ENCODE measurements at regions not wholly inside any gene's neighbourhood (a gene's known extent, or its start where the extent isn't known, plus 50 kb on each side); places are given as distances from the start of the nearest gene placed in this dataset.

DNA sequence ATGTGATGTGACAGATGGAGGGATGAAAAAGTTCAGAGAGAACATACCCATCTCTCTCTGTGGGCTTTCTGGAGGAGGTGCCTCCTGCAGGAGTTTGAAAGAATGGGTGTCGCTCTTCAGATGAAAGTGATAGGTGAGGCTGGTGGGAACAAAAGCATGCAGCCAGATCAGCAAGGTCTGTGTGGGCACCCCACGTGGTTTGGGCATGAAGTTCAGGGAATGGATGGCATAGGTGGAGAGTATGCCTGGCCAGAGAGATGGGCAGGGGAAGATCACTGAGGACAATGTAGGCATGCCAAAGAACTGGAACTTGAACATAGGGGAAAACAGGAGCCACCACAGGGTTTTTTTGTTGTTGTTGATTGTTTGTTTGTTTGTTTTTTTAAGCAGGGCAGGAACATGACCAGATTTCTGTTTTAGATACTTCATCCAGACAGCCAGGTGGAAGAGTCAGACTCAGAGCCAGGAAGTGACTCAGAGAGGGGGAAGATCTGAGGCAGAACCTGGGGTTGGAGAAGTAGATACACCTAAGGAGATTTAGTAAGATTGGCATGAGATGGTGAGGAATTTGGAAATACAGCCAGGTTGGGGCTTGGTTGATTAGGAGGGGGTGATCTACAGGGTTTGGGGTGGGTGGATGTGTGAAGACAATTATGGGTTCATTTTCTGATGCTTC lies 64.8 kb upstream of the CLSTN2 start:
- TF ChIP-seq, protein P1, sequence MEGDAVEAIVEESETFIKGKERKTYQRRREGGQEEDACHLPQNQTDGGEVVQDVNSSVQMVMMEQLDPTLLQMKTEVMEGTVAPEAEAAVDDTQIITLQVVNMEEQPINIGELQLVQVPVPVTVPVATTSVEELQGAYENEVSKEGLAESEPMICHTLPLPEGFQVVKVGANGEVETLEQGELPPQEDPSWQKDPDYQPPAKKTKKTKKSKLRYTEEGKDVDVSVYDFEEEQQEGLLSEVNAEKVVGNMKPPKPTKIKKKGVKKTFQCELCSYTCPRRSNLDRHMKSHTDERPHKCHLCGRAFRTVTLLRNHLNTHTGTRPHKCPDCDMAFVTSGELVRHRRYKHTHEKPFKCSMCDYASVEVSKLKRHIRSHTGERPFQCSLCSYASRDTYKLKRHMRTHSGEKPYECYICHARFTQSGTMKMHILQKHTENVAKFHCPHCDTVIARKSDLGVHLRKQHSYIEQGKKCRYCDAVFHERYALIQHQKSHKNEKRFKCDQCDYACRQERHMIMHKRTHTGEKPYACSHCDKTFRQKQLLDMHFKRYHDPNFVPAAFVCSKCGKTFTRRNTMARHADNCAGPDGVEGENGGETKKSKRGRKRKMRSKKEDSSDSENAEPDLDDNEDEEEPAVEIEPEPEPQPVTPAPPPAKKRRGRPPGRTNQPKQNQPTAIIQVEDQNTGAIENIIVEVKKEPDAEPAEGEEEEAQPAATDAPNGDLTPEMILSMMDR (conservative IDR thresholded peaks at IDR 0.05) = no peak
- no peak overlapping the region for H3K27ac ChIP-seq

DNA sequence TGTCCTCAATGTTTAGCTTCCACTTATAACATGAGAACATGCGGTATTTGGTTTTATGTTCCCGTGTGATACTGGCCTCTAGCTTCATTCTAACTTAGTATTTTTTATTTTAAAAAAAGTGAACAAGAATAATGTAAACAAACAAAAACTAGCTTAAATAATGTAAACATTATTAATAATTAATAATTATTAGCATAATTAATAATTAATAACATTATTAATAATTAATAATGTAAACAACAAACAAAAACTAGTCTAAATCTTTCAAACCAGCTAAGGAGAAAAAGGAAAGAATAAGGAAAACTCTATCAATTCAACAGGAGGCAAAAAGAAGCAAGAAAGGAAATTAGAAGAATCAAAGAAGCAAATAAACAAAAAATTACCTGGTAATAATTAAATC lies 66.2 kb upstream of the CLSTN2 start:
- TF ChIP-seq, protein P1 (conservative IDR thresholded peaks at IDR 0.05) = no peak
- no peak overlapping the region for H3K27ac ChIP-seq

DNA sequence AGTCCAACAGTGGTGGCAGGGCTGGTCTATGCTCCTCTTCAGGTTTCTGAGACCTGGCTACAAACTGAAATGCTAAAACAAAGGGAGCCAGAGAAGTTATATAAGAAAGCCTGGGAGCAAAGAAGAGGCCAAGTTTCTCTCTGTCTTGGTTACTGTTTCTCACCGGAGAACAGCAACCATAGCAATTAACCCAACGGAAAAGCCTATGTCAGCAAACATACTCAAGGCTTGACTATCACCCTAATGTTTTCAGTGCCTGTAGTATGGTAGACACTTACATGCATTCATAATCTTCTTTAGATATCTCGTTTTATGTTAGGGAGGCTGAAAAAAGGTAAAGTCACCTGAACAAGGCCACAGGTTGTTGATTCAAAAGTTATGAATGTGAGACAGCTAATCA lies 86.3 kb upstream of the CLSTN2 start:
- TF ChIP-seq, protein P1 (conservative IDR thresholded peaks at IDR 0.05) = no peak
- no peak overlapping the region for H3K27ac ChIP-seq

DNA sequence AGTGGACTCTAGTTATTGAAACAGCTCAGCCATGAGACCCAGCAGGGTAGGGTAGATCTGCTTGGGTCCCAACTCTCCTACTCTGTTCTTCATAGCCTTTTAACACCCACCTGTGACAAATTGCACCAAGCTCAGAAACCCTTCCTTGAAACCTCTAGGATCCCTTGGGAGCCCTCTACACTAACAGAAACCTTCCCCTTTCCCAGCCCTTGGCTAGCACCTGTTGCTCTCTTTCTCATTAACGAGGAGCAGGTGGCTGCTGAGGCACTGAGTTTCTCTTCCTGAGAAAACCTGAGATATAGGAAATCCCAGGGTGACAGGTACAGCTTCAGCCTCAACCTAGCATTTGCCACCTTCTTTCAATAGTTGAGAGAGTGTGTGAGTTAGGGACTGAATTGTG lies 88.3 kb upstream of the CLSTN2 start:
- TF ChIP-seq, protein P1 (conservative IDR thresholded peaks at IDR 0.05) = no peak
- H3K27ac ChIP-seq = no peak overlapping the region

DNA sequence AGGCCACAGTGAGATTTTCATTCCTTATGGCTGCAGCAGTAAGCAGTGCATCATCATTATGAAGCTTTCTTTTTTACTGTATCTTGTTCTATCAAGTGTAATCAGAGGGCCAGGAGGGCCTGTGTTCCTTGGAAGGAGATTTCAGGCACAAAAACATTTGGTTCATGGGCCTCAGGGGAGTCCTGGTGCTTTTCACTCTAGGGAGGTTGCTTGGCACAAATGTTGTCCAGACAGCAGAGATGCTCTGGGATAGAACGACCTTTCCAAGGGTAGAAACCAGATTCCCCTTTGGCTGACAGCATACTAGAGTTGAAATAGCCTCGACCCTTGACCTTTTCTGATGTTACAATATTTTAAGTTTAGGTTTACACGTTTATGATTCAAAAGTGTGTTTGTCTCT lies 95.3 kb upstream of the CLSTN2 start:
- peak overlapping the region; percentile 31 for H3K27ac ChIP-seq
- TF ChIP-seq, protein P1 (conservative IDR thresholded peaks at IDR 0.05) = no peak

DNA sequence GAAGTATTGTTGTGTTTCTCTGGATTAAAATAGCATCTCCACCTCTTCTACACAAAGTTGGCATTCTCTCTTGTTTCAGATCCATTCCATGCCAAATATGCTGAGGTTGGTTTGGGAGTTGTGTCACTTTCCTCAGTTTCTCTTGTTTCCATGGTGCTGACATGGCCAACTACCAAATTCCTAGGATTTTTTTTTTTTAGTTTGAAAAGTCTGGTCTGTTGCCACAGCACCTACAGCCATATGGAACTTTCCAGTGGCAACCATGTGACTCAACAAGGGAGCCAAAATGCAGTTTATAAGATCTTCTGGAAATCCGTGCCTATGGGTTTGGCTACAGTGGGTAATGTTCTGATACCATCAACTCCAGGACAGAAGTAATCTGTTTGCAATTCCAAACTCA lies 96.0 kb upstream of the CLSTN2 start:
- TF ChIP-seq, protein P1 (conservative IDR thresholded peaks at IDR 0.05) = no peak

DNA sequence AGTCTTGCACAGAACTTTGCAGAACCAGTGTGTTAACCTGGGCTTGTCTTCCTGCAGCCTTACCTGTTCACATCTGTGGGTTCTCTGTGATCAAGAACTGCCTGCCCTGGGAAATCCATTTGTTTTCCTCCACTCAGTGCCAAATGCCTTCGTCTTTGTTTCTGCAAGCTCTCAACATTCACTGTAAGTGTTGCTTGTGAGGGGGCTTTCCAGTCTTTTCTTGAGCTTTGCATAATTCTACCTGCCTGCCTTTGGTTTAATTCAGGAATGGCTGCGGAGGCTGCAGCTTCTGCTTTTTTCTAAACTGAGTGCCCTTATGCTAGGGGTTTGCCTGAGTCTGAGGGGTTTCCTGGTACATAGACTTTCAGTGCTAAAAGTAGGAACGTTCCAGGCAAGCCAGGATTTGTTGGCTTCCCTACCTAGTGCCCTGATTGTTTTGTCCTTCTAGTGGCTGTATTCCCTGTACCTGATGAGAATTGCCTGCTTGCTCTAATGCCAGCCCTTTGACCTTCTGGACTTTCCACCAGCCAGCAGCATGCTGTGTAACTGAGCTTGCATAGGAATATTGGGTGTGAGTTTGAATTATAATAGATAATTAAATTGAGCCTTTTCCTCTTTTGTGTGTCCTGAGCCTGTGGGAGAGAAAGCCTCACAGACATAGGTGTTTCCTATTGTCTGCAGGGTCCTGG lies 96.6 kb upstream of the CLSTN2 start:
- peak overlapping the region; percentile 31; the same call in 1 of the 2 replicates for H3K27ac ChIP-seq
- TF ChIP-seq, protein P1 (conservative IDR thresholded peaks at IDR 0.05) = no peak

More for the DNA sequence above, 96.0 kb upstream of the CLSTN2 start:
- H3K27ac ChIP-seq = peak overlapping the region; percentile 31; the same call in 1 of the 2 replicates
